ENCODE measurements at regions not wholly inside any gene's neighbourhood (a gene's known extent, or its start where the extent isn't known, plus 50 kb on each side); places are given as distances from the start of the nearest gene placed in this dataset.

GRCh38 chr2:6739547-6739946, 126.2 kb downstream of the CMPK2 start:
- TF ChIP-seq EZH2 (IDR thresholded peaks at IDR 0.05; ENCODE audit: low read length, unreplicated experiment) (no peak), CTCF (conservative IDR thresholded peaks at IDR 0.05; ENCODE audit: low read depth, low read length) (no peak), EZH2phosphoT487 (IDR thresholded peaks at IDR 0.05; ENCODE audit: borderline replicate concordance, low read length) (no peak)
- CTCF ChIA-PET: no interaction called here
- H3K36me3 ChIP-seq (ENCODE audit: low read depth, low read length): no peaks in the 10 kb centered on the region
- no peaks in the 10 kb centered on the region for H4K20me1 ChIP-seq (ENCODE audit: low read length)
- peaks cover 37% of the 10 kb centered on the region; the same call in 1 of the 2 replicates for H3K27me3 ChIP-seq (ENCODE audit: low read length)
- no TSS peak for BruUV-seq (replicated peaks)
- intact Hi-C loops (cut with micrococcal nuclease): no loop called here
- H2AFZ ChIP-seq (ENCODE audit: low read length): no peak overlapping the region
- DNase-seq: no peak
- H3K4me1 ChIP-seq (ENCODE audit: insufficient read depth, low read length): no peaks in the 10 kb centered on the region
- no peaks in the 10 kb centered on the region for H3F3A ChIP-seq (ENCODE audit: low read length, unreplicated experiment)
- no peak overlapping the region for H3K27ac ChIP-seq (ENCODE audit: low read length)
- H3K9me2 ChIP-seq (replicated peaks; ENCODE audit: low read length): no peaks in the 10 kb centered on the region
- H3K79me2 ChIP-seq (ENCODE audit: low read length): no peaks in the 10 kb centered on the region
- H3K4me3 ChIP-seq (ENCODE audit: low read length): no peak overlapping the region
- POLR2A ChIA-PET (ENCODE audit: unreplicated experiment): no interaction called here
- no peak overlapping the region for H3K9ac ChIP-seq (ENCODE audit: low read length)
- no peaks in the 10 kb centered on the region for H3K9me3 ChIP-seq (ENCODE audit: low read length)
- ATAC-seq: no peak
- H3K4me2 ChIP-seq (ENCODE audit: low read length): no peak overlapping the region

GRCh38 chr2:6741229-6741628, 124.5 kb downstream of the CMPK2 start:
- Histone ChIP-seq H4K20me1 (ENCODE audit: low read length) (no peaks in the 10 kb centered on the region), H2AFZ (ENCODE audit: low read length) (no peak overlapping the region), H3K79me2 (ENCODE audit: low read length) (no peaks in the 10 kb centered on the region), H3K27me3 (ENCODE audit: low read length) (peaks cover 36% of the 10 kb centered on the region; the same call in 1 of the 2 replicates), H3K4me1 (ENCODE audit: insufficient read depth, low read length) (no peaks in the 10 kb centered on the region), H3K9me2 (replicated peaks; ENCODE audit: low read length) (no peaks in the 10 kb centered on the region), H3F3A (ENCODE audit: low read length, unreplicated experiment) (no peaks in the 10 kb centered on the region), H3K9me3 (ENCODE audit: low read length) (no peaks in the 10 kb centered on the region), H3K4me3 (ENCODE audit: low read length) (no peak overlapping the region), H3K4me2 (ENCODE audit: low read length) (no peak overlapping the region), H3K9ac (ENCODE audit: low read length) (no peak overlapping the region), H3K36me3 (ENCODE audit: low read depth, low read length) (no peaks in the 10 kb centered on the region), H3K27ac (ENCODE audit: low read length) (no peak overlapping the region)
- CTCF ChIA-PET: no interaction called here
- intact Hi-C loops (cut with micrococcal nuclease): no loop called here
- ATAC-seq (no peak), DNase-seq (no peak)
- POLR2A ChIA-PET (ENCODE audit: unreplicated experiment): no interaction called here
- TF ChIP-seq CTCF (conservative IDR thresholded peaks at IDR 0.05; ENCODE audit: low read depth, low read length): no peak
- TF ChIP-seq EZH2 (IDR thresholded peaks at IDR 0.05; ENCODE audit: low read length, unreplicated experiment): no peak
- TF ChIP-seq EZH2phosphoT487 (IDR thresholded peaks at IDR 0.05; ENCODE audit: borderline replicate concordance, low read length): no peak
- no TSS peak for BruUV-seq (replicated peaks)

- no TSS peak for BruUV-seq (replicated peaks)
- ATAC-seq: no peak
- H3K4me1 ChIP-seq (ENCODE audit: insufficient read depth, low read length): no peaks in the 10 kb centered on the region
- H3K79me2 ChIP-seq (ENCODE audit: low read length): no peaks in the 10 kb centered on the region
- H3K9me3 ChIP-seq (ENCODE audit: low read length): no peaks in the 10 kb centered on the region
- no peak overlapping the region for H3K4me3 ChIP-seq (ENCODE audit: low read length)
- CTCF ChIA-PET: no interaction called here
- H3K4me2 ChIP-seq (ENCODE audit: low read length): no peak overlapping the region
- H3K9ac ChIP-seq (ENCODE audit: low read length): no peak overlapping the region
- no peak for DNase-seq
- intact Hi-C loops (cut with micrococcal nuclease): no loop called here
- no peaks in the 10 kb centered on the region for H3K36me3 ChIP-seq (ENCODE audit: low read depth, low read length)
- TF ChIP-seq CTCF (conservative IDR thresholded peaks at IDR 0.05; ENCODE audit: low read depth, low read length): no peak
- no peak for TF ChIP-seq EZH2phosphoT487 (IDR thresholded peaks at IDR 0.05; ENCODE audit: borderline replicate concordance, low read length)
- no peak for TF ChIP-seq EZH2 (IDR thresholded peaks at IDR 0.05; ENCODE audit: low read length, unreplicated experiment)
- POLR2A ChIA-PET (ENCODE audit: unreplicated experiment): no interaction called here
- peaks cover 27% of the 10 kb centered on the region; the same call in 1 of the 2 replicates for H3K27me3 ChIP-seq (ENCODE audit: low read length)
- no peaks in the 10 kb centered on the region for H3K9me2 ChIP-seq (replicated peaks; ENCODE audit: low read length)
- no peak overlapping the region for H3K27ac ChIP-seq (ENCODE audit: low read length)
- no peaks in the 10 kb centered on the region for H4K20me1 ChIP-seq (ENCODE audit: low read length)
- H3F3A ChIP-seq (ENCODE audit: low read length, unreplicated experiment): no peaks in the 10 kb centered on the region
- H2AFZ ChIP-seq (ENCODE audit: low read length): no peak overlapping the region
Observed at GRCh38 chr2:6744038-6744437, 121.7 kb downstream of the CMPK2 start.
